ENCODE measurements at regions not wholly inside any gene's neighbourhood (a gene's known extent, or its start where the extent isn't known, plus 50 kb on each side); places are given as distances from the start of the nearest gene placed in this dataset.

DNA sequence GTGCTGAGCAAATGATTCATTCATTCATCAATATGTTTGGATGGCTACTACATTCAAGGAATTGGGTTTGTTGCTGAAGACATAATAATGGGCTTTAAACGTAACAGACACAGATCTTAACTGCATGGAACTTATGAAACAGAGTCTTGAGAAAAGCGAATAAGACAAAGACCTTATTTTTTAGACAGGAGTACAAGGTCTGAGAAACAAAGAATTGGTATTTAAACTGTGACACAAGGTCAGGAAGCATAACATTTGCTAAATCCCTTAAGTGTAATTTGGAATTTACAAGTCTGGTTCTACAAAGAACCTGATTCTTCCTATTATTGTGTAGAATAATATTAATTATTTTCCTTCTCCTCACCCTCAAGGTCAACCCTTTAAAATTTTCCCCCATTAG, 565.4 kb upstream of the RGS18 start:
- Mint-ChIP-seq H3K4me3 (no peak overlapping the region), H3K36me3 (no peaks in the 10 kb centered on the region), H3K9me3 (no peaks in the 10 kb centered on the region), H3K4me1 (peaks cover 27% of the 10 kb centered on the region), H3K27me3 (ENCODE audit: low read depth) (no peaks in the 10 kb centered on the region), H3K27ac (no peak overlapping the region)
- ATAC-seq (no peak), DNase-seq (ENCODE audit: low spot score) (no peak)
- TF ChIP-seq, protein P1, sequence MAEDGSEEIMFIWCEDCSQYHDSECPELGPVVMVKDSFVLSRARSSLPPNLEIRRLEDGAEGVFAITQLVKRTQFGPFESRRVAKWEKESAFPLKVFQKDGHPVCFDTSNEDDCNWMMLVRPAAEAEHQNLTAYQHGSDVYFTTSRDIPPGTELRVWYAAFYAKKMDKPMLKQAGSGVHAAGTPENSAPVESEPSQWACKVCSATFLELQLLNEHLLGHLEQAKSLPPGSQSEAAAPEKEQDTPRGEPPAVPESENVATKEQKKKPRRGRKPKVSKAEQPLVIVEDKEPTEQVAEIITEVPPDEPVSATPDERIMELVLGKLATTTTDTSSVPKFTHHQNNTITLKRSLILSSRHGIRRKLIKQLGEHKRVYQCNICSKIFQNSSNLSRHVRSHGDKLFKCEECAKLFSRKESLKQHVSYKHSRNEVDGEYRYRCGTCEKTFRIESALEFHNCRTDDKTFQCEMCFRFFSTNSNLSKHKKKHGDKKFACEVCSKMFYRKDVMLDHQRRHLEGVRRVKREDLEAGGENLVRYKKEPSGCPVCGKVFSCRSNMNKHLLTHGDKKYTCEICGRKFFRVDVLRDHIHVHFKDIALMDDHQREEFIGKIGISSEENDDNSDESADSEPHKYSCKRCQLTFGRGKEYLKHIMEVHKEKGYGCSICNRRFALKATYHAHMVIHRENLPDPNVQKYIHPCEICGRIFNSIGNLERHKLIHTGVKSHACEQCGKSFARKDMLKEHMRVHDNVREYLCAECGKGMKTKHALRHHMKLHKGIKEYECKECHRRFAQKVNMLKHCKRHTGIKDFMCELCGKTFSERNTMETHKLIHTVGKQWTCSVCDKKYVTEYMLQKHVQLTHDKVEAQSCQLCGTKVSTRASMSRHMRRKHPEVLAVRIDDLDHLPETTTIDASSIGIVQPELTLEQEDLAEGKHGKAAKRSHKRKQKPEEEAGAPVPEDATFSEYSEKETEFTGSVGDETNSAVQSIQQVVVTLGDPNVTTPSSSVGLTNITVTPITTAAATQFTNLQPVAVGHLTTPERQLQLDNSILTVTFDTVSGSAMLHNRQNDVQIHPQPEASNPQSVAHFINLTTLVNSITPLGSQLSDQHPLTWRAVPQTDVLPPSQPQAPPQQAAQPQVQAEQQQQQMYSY (CRISPR knock-in tag; IDR thresholded peaks at IDR 0.05), result no peak
- no peak for TF ChIP-seq RORB (CRISPR knock-in tag; IDR thresholded peaks at IDR 0.05)
- TF ChIP-seq PRRX2 (CRISPR knock-in tag; IDR thresholded peaks at IDR 0.05), result no peak
- no peak for TF ChIP-seq SOX15 (CRISPR knock-in tag; IDR thresholded peaks at IDR 0.05)
- TF ChIP-seq, protein P2, sequence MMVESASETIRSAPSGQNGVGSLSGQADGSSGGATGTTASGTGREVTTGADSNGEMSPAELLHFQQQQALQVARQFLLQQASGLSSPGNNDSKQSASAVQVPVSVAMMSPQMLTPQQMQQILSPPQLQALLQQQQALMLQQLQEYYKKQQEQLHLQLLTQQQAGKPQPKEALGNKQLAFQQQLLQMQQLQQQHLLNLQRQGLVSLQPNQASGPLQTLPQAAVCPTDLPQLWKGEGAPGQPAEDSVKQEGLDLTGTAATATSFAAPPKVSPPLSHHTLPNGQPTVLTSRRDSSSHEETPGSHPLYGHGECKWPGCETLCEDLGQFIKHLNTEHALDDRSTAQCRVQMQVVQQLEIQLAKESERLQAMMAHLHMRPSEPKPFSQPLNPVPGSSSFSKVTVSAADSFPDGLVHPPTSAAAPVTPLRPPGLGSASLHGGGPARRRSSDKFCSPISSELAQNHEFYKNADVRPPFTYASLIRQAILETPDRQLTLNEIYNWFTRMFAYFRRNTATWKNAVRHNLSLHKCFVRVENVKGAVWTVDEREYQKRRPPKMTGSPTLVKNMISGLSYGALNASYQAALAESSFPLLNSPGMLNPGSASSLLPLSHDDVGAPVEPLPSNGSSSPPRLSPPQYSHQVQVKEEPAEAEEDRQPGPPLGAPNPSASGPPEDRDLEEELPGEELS (CRISPR knock-in tag; IDR thresholded peaks at IDR 0.05), result no peak
- TF ChIP-seq RELA (CRISPR knock-in tag; IDR thresholded peaks at IDR 0.05; ENCODE audit: borderline replicate concordance), result no peak
- no peak for TF ChIP-seq JAZF1 (CRISPR knock-in tag; IDR thresholded peaks at IDR 0.05)
- TF ChIP-seq TEAD4 (CRISPR knock-in tag; IDR thresholded peaks at IDR 0.05), result no peak
- TF ChIP-seq ZNF671 (CRISPR knock-in tag; IDR thresholded peaks at IDR 0.05), result no peak
- no peak for TF ChIP-seq ZNF396 (CRISPR knock-in tag; IDR thresholded peaks at IDR 0.05; ENCODE audit: borderline replicate concordance)
- no peak for TF ChIP-seq ZNF416 (CRISPR knock-in tag; IDR thresholded peaks at IDR 0.05)
- TF ChIP-seq FOXK1 (CRISPR knock-in tag; IDR thresholded peaks at IDR 0.05), result no peak
- no peak for TF ChIP-seq ZNF138 (CRISPR knock-in tag; conservative IDR thresholded peaks at IDR 0.05)
- TF ChIP-seq HMGA2 (CRISPR knock-in tag; IDR thresholded peaks at IDR 0.05), result no peak
- TF ChIP-seq, protein P3, sequence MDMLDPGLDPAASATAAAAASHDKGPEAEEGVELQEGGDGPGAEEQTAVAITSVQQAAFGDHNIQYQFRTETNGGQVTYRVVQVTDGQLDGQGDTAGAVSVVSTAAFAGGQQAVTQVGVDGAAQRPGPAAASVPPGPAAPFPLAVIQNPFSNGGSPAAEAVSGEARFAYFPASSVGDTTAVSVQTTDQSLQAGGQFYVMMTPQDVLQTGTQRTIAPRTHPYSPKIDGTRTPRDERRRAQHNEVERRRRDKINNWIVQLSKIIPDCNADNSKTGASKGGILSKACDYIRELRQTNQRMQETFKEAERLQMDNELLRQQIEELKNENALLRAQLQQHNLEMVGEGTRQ (CRISPR knock-in tag; IDR thresholded peaks at IDR 0.05), result no peak
- no peak for TF ChIP-seq NFYB (CRISPR knock-in tag; conservative IDR thresholded peaks at IDR 0.05; ENCODE audit: low read depth)
- no peak for TF ChIP-seq GRHL2 (CRISPR knock-in tag; IDR thresholded peaks at IDR 0.05; ENCODE audit: insufficient replicate concordance, severe bottlenecking)
- ChIA-PET POLR2A (no interaction called here), CTCF (no interaction called here)

DNA sequence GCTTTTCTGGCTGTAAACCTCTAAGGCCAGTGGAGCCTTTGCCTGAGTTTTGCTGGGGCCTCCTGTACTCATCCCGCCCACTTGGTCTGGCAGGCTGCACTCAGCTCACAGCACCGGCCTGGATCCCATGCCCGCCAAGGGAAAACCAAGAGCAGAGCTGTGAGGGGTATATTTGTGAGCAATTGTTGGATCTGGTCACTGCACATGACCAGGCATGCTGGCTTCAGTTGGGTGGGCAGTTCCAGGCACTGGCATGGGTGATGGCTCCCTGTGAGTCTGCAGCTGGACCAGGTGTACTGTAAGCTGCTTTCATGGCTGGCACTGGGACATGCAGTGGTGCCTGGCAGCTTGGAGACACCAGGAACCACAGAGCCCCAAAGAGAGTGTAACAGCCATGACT, 563.1 kb upstream of the RGS18 start:
- CTCF ChIA-PET, result no interaction called here
- Mint-ChIP-seq H3K4me1 (peaks cover 13% of the 10 kb centered on the region), H3K4me3 (no peak overlapping the region), H3K36me3 (no peaks in the 10 kb centered on the region), H3K27ac (no peak overlapping the region), H3K9me3 (no peaks in the 10 kb centered on the region), H3K27me3 (ENCODE audit: low read depth) (no peaks in the 10 kb centered on the region)
- POLR2A ChIA-PET, result interaction anchor here (0.9 kb wide), 1 partner anchor 14 kb away, joined by 3 read pairs; no protein-coding TSS in a partner anchor
- DNase-seq (ENCODE audit: low spot score) (no peak), ATAC-seq (no peak)
- TF ChIP-seq, protein P3 (CRISPR knock-in tag; IDR thresholded peaks at IDR 0.05), result no peak
- TF ChIP-seq JUN (CRISPR knock-in tag; IDR thresholded peaks at IDR 0.05), result no peak
- no peak for TF ChIP-seq ZNF263 (CRISPR knock-in tag; IDR thresholded peaks at IDR 0.05; ENCODE audit: low read depth)
- TF ChIP-seq CBFB (CRISPR knock-in tag; IDR thresholded peaks at IDR 0.05; ENCODE audit: low read depth), result no peak
- TF ChIP-seq, protein P4, sequence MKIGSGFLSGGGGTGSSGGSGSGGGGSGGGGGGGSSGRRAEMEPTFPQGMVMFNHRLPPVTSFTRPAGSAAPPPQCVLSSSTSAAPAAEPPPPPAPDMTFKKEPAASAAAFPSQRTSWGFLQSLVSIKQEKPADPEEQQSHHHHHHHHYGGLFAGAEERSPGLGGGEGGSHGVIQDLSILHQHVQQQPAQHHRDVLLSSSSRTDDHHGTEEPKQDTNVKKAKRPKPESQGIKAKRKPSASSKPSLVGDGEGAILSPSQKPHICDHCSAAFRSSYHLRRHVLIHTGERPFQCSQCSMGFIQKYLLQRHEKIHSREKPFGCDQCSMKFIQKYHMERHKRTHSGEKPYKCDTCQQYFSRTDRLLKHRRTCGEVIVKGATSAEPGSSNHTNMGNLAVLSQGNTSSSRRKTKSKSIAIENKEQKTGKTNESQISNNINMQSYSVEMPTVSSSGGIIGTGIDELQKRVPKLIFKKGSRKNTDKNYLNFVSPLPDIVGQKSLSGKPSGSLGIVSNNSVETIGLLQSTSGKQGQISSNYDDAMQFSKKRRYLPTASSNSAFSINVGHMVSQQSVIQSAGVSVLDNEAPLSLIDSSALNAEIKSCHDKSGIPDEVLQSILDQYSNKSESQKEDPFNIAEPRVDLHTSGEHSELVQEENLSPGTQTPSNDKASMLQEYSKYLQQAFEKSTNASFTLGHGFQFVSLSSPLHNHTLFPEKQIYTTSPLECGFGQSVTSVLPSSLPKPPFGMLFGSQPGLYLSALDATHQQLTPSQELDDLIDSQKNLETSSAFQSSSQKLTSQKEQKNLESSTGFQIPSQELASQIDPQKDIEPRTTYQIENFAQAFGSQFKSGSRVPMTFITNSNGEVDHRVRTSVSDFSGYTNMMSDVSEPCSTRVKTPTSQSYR (CRISPR knock-in tag; IDR thresholded peaks at IDR 0.05), result no peak
- no peak for TF ChIP-seq ZBTB21 (CRISPR knock-in tag; IDR thresholded peaks at IDR 0.05; ENCODE audit: borderline replicate concordance)
- TF ChIP-seq, protein P5, sequence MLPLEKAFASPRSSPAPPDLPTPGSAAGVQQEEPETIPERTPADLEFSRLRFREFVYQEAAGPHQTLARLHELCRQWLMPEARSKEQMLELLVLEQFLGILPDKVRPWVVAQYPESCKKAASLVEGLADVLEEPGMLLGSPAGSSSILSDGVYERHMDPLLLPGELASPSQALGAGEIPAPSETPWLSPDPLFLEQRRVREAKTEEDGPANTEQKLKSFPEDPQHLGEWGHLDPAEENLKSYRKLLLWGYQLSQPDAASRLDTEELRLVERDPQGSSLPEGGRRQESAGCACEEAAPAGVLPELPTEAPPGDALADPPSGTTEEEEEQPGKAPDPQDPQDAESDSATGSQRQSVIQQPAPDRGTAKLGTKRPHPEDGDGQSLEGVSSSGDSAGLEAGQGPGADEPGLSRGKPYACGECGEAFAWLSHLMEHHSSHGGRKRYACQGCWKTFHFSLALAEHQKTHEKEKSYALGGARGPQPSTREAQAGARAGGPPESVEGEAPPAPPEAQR (CRISPR knock-in tag; IDR thresholded peaks at IDR 0.05), result no peak
- no peak for TF ChIP-seq CREB1 (CRISPR knock-in tag; IDR thresholded peaks at IDR 0.05)
- TF ChIP-seq TEAD1 (CRISPR knock-in tag; IDR thresholded peaks at IDR 0.05), result no peak
- no peak for TF ChIP-seq GTF2I (CRISPR knock-in tag; conservative IDR thresholded peaks at IDR 0.05)
